ENCODE measurements at regions not wholly inside any gene's neighbourhood (a gene's known extent, or its start where the extent isn't known, plus 50 kb on each side); places are given as distances from the start of the nearest gene placed in this dataset.

DNA sequence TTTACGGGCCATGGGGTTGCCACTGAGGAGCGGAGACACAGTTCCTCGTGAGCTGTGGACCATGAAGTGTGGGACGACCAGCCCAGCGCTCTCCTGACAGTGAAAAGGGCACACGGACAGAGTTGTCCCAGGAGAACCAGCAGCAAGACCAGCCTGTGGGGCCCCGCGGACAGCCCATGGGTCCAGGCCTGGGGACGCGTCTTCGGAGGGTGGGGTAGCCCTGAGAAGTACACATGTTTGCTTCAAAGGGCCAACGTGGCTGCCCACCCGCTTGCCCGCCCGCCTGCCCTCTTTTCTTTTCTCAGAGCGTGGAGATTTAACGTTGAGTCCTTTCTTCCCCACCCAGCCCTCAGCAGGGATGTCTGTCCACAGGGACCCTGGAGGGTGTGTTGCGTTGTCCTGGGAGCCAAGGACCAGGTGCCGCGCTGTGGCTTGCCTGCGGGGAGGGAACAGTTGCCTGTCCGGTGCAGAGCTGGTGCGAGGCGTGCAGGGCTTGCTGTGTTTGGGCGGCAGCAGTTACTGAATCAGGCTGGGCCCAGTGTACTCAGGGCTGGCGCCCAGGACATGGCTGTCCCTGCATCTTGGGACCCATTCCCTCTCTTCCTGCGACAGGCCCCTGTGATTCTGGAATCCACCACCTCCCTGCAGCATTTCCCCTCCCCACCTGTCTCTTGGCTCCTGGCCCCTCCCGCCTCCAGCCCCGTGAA lies 120.1 kb upstream of the HDAC4 start:
- no peak for DNase-seq

DNA sequence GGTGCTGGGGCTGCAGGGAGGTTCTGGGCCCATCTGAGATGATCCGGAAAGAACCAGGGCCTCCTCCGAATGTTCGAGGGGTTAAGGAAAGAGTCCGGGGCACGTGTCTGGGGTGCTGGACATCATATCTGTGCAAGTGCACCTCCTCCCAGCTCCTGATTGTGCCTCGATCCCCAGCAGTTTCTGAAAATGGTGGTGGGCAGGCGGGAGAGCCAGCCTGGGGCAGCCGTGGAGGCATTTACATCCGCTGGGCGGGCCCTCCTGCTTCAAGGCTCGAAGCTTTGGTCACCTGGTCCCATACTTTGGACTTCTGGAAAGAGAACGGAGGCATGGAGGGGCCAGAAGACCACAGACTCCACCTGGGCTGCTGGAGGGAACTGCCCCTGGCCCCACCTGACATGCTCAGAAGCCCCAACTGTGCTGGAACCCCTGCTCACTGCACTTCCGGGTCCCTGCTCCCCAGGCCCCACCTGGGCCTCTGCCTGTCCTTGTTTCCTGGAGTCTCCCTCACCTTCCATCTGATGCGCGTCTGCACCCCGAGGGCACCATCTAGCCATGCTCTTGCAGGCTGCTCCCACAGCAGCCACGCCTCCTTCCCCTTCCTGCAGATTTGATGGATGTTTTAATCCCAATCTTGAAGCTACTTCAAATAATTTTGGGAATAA lies 119.2 kb upstream of the HDAC4 start:
- no peak for DNase-seq

DNA sequence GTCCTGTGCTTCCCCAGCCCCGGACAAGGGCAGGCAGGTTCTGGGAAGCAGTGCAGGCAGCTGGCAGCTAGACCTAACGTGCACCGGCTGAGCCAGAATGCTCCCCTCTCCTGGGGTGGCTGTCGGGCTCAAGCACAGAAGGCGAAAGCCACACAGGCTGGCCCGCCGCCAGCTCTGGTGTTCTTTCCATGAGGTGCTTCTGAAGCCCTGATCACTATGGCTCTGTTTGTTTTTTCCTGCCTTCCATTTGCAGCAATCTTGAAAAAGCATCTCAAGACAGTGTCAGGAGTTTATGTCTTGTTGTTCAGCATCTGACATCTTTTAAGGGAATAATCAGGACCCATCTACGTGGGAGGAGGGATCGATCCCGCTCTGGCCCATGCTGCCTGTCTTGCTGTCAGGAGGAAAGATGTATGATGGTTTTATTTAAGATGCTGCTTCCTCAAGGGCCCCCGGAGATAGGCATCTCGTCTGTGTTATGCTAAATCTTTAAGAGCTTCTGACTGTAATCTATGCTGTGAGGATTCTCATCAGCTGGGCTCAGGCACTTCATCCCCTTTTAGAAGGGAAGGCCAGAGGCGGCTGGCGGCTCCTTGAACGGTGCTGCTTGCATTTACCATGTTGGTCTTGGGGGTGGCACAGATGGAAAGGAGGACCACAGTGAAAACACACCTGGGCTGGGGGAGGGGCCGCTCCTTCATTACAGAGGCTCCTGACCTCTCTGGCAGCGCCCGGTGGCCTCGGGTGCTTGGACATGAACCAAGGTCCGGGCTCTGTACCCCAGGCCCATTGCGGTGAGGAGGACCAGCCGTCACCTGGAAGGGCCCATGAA lies 118.5 kb upstream of the HDAC4 start:
- no peak for DNase-seq

DNA sequence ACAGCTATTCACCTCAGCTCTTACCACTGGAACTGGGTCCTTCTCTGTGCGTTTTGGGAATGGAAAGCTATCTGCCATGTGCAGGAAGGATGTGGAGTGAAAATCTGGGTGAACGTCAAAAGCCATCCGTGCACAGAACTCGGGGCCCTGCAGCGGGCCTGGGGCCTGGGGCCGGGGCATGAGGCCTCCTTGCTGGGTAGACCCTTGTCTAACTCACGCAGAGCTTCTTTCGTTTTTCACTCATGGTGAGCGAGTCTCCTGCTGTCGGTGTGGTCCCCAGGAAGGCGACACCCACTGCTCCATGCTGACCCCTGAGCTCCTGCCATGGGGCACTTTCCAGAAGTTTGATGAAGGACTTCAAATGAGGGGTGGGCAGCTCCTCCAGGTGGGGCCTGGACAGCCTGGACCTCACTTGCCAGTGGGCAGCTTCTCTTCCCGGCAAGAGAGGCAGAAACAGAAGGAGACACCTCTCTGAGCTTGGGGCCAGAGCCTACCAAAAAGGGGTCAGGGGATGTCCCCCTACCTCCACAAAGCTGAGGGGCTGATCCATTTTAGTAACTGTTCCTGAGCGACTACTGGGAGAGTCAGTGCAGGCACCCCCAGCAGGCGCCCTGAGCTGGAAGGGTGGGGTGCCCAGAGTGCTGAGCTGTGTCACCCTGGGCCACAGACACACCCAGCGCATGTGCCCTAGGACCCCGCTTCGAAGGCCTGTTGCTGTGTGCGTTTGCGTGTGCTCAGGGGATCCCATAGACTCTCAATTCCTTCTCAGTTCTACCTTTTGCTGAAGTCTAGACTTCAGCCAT lies 117.7 kb upstream of the HDAC4 start:
- DNase-seq: no peak

DNA sequence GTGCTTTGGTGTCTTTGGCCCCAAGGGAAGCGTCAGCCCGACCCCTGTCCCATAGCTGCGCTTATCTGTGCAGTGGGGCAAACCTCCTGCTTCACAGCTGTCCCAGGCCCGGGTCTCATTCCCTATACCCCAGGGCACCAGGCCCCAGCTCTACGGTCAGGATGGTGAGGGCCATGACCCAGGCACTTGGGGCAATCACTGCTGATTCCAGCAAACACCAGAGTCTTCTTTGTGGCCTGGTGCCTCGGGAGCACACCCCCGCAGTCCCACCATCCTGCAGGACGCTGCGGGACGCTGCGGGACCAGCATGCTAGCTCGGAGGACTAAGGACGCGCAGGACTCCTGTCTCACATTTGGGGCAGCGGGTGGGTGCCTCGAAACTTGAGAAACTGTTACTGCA lies 116.9 kb upstream of the HDAC4 start:
- DNase-seq: no peak

DNA sequence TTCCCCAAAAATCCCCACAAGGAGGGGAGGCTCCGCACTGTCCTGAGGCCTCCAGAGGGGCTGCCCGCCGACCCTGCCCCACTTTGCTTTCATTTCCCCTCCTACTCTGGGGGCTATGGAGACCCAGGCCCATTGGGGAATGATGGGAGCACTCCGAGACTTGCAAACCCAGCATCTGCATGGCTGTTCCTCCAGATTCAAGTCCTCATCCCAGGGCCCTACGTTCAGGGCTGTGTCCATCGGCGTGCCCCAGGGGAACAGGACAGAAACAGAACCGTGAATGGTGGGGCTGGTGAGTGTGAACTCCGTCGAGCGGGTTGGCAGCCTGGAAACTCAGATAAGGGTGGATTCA lies 116.1 kb upstream of the HDAC4 start:
- no peak for DNase-seq

DNA sequence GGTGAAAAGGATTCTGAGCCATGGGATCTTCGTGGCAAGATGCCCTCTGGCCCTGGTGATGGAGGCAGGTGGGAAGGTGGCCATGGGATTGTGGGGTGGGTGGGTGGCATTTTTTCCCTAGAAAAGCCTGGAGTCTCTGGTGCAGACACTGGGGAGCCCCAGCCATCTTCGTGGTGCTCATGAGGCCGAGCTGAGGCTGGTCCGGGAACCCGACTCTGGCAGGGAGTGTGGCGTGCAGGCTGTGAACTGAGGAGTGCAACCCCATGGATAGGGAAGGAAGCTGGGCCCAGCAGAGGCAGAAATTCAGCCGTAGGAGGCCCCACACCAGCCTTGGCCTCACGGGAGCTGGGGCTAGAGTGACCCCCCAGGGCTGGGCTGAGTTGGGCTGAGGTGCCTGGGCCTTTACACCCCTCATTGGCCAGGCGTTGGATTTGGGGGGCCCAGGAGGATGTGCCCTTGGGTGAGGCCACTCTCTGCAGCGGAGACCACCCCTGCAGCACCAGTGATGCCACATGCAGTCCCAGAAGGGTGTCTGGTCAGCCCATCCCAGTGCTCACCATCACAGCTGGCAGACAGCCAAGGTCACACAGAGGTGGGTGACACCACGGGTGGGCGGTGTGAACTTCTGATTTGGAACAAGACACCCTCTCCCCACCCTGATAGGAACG lies 115.6 kb upstream of the HDAC4 start:
- DNase-seq: no peak

DNA sequence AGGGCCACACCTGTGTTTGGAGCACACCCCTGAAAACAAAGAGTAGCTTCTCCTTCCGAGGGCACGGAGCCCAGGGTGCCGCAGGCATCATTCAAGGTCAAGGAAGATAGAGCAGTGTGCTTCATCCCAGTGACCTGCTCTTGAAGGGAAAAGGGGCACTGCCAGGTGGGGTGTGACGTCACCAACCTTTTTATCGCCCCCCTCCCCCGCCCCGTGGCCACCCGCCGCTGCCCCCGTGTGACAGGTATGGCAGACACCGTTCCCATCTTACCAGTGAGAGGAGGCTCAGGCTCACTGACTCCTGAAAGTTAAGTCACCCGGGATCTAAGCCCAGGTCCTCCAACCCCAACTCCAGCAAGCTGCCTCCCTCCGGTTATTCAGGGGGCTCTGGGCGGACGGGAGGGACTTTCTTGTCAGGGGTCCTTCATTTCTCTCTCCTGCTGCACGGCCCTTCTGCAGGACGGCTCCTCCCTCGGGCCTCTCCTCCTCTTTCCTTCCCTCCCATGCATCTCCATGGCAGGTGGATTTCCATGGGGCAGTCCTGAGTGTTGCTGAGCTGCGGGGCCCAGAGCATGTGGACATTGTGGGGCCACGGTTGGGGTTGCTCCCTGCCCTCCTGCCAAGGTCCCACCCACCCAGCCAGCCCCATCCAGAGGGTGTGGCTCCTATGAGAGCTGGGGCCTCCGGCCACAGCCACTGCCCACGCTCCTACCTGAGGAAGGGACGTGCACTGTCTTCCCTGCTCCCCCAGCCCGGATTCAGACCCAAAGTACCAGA lies 114.1 kb upstream of the HDAC4 start:
- DNase-seq: no peak

DNA sequence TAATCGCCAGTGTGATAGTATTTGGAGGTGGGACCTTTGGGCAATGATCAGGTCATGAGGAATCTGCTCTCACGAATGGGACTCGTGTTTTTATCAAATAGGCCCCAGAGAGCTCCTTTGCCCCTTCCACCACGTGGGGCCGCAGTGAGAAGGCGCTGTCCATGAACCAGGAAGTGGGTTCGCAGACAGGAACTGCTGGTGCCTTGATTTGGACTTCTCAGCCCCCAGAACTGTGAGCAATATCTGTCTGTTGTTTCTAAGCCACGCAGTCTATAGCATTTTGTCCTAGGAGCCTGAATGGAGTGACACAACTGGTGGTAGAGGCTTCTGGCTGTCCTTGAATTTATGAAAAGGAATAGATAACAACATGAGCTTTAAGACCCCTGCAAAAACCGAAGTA lies 111.2 kb upstream of the HDAC4 start:
- DNase-seq: no peak

DNA sequence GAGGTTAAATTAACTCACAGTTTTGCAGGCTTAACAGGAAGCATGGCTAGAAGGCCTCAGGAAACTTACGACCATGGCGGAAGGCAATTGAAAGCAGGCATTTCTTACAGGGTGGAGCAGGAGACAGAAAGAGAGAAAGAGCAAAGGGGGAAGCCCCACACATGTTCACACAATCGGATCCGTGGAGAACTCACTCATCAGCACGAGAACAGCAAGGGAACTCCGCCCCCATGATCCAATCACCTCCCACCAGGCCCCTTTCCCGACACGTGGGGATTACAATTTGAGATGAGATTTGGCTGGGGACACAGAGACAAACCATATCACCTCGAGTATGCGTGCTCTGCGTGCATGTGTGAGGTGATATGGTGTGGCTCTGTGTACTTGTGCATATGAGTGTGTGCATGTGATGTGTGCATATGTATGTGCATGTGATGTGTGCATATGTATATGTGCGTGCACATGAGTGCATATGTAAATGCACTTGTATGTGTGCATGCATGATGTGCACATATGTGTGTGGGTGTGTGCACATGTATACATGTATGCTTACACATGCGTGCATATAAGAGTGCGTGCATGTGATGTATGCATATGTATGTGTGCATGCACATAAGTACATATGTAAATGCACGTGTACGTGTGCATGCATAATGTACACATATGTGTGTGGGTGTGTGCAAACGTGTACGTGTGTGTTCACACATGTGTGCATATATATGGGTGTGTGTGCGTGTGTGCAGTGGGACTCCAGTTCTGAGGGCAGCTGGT lies 108.7 kb upstream of the HDAC4 start:
- no peak for DNase-seq

DNA sequence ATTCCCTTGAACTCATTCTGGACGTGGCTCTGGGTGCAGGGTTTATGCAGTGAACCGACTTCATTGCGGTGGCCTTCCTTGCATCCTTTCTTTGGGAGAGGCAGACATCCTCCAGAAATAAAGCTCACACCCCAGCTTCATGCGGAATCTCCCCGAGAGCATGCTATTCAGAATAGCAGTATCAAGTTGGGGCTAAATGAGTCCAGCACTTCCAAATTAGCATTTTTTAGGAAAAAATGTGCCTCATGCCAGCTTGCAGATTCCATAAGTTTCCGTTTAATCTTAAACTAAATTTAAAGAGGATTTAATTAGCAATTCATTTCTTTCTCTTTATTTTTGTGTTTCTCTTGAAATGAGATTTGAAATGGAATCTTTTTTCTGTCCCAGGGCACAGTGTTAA lies 107.4 kb upstream of the HDAC4 start:
- DNase-seq: no peak

DNA sequence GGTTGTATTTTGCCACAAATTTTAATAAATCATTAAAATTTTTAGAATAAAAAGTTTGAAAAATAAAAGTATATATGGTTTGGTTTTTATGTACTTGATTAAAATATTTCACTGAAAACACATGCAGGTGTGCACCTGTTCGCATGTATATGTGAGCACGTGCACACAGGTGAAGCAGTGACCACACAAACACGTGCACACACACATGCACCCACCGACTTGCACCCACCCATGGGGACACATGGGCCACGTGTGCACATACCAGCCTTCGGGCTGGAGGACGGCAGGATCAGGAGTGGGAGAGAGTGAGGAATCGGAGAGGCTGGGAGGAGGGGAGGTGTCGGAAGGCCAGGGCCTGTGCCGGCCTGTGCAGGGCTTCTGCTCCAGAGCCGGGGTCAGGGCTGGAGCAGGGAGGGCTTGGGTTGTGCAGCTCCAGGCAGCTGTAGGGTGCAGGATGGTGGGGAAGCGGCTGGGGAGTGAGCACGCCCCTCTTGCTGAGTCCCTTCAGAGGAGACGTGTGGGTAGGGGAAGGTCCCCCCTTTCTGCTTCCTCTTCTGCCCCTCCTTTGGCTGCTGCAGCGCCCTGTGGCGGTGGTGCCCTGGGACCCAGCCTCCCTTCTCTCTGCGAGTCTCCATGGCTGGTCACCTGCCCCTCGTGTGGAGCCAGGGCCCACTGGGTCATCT lies 106.9 kb upstream of the HDAC4 start:
- no peak for DNase-seq

DNA sequence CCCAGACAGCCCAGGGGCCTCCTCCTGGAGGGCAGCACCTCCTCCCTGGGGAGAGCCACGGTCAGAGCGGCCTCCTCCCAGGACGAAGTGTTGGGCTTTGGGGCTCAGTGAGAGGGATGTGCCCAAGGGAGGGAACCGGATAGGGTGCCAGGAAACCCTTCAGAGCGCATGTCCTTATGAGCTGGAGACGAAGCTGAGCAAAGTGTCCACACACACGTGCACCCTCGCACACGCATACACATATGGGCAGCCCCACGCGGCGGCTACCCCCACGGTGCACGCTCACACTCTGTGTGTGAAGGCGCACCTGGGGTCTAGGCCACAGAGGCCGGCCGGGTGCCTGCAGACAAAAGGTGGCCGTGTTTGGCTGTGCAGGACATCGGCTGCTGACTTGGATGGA lies 106.1 kb upstream of the HDAC4 start:
- no peak for DNase-seq

DNA sequence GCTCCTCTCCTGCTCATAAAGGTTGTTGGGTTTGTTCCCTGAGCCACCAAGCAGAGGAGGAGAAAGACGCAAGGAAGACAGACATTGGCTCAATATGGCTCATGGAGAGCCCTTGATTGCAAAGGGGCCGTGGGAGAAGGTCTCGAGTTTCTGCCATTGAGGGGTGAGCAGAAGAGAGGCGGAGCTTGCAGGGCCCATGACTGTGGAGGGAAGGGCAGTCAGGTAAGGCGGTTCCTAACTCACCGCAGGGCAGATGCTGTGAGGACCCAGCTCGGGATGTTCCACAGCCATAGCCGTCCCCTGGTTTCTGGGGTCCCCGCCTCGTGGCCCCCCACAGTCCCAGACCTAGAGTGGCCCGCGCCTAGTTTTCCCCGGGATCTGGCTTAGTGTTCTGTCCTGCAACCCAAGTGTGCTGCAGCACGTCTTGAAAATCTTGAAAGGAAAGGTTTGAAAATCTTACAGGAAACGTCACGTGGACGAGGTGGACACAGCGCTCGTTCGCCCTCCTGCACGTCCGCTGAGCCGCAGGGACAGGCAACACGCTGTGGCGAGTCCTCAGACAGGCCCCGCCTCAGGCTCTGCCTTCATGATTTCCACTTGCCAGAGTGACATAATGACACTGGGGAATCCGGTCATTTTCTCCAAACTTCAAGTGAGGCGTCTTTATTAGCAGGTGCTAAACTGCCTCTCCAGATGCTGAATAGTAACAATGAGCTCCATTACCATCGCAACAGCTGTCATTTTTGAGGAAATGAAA lies 105.5 kb upstream of the HDAC4 start:
- DNase-seq: no peak

DNA sequence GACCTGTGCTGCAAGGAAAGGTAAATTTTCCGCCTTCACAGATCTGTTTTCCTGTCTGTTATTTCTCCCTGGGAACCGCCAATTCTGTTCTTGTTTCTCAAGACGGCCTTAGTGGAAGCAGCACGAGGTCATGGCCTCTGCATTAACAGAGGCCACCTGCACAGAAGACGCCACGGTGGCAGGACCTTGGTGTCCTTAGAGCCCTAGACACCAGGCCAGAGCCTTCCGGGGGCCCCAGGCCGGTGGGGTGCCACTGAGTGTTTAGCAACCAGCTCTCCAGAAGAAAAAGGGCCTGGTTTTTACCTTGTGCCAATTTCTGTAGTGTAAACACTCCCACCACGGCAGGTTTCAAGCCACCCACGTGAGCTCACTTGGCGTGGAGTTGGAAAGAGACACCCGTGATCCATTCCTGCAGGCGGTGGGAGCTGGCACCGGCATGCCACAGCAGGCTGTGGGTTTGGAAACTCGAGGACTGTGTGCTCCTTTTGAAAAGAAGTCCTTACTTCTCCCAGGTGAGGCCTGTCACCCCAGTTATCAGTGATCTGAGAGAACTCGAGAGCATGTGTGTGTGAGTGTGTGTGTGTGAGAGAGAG lies 103.9 kb upstream of the HDAC4 start:
- DNase-seq: no peak

DNA sequence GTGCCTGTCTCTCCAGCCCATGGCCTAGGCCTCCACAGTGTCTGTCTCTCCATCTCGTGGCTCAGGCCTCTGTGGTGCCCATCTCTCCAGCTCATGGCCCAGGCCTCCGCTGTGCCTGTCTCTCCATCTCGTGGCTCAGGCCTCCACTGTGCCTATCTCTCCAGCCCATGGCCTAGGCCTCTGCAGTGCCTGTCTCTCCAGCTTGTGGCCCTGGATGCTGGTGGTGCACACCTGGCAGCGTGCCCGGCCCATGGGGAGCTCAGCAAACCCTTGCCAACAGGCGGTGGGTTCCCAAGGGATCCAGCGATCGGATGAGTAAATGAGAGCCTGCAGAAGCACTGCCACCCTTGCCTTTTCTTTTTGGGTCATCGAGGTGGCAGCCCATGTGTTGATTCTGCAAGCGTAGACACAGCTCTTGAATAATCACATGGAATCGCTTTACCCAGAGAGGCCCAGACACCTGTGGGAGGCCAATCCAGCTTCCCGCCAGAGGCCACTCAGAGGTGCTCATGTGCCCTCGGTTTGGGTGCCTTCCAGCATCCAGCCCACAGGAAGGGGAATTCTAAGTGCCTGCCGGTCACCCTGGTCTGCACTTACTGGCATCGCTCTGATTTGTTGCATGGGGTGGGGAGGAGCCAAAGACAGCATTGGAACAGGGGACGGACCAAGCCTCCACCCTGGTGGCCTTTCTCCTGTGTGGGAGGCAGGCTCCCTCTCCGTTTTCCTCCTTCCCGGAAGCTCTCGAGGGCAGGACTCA lies 101.8 kb upstream of the HDAC4 start:
- no peak for DNase-seq

DNA sequence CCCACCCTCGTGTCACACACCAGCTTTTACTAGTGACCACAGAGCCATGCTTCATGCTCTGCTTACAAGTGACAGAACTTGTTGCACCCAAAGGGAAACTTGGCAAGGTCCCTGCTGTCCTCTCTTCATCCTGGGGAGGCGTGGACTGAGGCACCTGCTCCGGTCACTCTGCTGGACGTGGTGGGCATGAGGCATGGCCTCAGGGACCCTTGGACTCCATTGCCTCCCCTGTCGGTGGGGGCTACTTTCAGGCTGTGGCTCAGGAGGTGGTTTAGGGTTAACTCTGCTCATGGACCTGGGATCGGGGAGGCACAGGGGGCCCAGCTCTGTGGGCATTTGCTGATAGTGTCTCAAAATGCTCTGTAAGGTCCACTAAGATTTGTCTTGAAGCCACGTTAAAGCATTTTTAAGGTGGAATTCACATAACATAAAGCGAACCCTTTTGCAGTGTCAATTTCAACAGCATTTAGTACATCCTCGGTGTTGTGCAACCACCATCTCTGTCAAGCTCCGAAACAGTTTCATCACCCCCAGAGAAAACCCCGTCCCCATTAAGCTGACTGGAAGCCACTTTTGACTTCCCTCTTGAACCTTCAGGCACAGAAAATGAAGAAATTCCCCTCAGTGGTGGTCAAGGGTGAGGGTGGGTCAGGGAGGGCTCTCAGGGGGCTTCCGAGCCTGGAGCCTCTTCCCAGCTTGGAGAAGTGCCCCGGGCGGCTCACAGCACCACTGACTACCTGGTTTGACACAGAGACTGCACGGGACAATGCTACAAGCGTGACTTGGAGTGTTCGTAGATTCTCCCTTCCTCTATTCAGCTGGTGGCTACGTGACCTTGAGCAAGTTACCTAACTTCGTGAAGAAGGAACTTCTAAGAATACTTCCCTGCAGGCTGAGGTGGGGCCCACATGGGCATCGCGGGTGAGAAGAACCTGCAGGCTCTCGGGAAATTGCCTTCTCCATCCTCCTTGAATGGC lies 100.0 kb upstream of the HDAC4 start:
- no peak for DNase-seq
